GM12875 (cell line): ENCODE measurements at regions not wholly inside any gene's neighbourhood (a gene's known extent, or its start where the extent isn't known, plus 50 kb on each side); places are given as distances from the start of the nearest gene placed in this dataset.

Experiments
- H3K4me3 ChIP-seq: one replicate; pipeline ENCODE4 v1.5.1; 2011; ENCODE audit warnings: low read depth, low read length, control low read depth
- TF ChIP-seq, protein P1 (sequence below): IDR thresholded peaks from 2 replicates; pipeline ENCODE4 v1.5.1; 2011; ENCODE audit warnings: low read depth, mild to moderate bottlenecking, control low read depth, inconsistent platforms, low read length, moderate library complexity, borderline replicate concordance; ENCODE audit not compliant: insufficient read depth

DNA sequence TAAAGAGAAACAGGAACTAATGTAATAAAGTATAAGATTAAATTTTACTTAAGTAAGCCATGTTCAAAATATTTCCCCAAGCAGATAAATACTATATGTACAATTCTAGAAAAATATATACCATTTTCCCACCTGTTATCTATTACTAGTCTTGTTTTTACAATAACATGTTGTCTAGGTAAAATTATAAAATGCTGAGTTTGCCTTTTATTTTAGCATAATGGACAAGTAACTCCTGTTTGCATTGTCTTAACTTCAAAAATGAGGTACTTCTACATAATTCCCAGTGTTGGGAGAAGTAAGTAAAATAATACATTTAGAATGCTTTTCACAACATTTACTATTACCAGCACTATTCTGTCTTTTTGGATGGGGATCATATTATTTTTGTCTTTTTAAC lies 800.5 kb downstream of the SLITRK6 start:
- TF ChIP-seq, protein P1, sequence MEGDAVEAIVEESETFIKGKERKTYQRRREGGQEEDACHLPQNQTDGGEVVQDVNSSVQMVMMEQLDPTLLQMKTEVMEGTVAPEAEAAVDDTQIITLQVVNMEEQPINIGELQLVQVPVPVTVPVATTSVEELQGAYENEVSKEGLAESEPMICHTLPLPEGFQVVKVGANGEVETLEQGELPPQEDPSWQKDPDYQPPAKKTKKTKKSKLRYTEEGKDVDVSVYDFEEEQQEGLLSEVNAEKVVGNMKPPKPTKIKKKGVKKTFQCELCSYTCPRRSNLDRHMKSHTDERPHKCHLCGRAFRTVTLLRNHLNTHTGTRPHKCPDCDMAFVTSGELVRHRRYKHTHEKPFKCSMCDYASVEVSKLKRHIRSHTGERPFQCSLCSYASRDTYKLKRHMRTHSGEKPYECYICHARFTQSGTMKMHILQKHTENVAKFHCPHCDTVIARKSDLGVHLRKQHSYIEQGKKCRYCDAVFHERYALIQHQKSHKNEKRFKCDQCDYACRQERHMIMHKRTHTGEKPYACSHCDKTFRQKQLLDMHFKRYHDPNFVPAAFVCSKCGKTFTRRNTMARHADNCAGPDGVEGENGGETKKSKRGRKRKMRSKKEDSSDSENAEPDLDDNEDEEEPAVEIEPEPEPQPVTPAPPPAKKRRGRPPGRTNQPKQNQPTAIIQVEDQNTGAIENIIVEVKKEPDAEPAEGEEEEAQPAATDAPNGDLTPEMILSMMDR, result no peak
- no peak overlapping the region for H3K4me3 ChIP-seq

DNA sequence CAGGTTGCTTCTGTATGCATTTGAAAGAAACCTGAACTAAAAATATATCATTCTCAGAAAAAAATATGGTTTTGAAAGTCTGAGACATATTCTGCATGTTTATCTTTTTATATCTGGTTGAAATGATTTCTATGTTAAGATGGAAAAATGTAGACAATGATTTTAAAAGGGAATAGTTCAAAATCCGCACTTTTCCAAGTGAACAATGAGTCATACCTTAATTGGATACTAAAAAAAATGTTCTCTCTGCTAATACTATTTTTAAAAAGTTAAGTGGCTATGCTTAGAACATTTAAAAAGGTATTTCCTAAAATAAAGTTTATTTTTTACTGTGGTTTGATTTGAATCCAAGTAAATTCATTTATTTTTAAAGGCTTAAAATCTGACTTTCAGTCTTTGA lies 801.4 kb downstream of the SLITRK6 start:
- TF ChIP-seq, protein P1, result no peak
- no peak overlapping the region for H3K4me3 ChIP-seq

DNA sequence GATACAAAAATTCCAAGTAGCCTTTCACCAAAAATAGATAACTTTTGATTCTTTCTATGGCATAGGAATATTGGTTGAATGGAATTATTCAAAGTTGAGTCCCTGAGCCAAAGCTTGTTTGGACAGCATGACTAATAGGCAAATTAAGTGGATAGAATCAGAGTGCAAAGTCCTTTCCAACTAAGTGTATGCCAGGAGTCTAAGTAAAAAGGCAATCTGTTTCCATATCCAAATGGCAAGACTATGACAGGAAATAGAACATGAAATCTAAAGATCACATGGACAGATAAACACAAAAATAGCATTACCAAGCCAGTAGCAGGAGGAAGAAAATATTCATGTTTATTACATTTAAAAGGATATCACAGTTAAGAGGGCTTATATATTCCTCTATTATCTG lies 804.6 kb downstream of the SLITRK6 start:
- no peak overlapping the region for H3K4me3 ChIP-seq
- TF ChIP-seq, protein P1, result no peak

DNA sequence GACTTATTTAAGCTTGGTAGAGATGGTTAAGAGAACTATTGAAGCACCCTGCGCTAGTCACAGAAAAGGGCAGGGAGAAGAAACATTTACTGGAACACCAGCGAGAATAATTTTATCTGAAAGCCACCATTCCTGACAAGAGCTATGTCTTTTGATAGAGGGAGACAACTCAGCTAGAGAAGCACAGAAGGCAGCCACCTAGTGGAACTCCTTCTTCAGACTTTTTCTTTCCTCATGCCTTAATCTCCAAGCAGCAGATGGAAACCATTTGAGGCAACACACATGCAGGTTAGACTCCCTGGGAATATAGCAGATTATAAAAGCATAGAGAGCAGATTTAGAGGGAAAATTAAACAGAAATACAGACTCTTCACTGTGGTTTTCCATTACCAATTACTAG lies 813.4 kb downstream of the SLITRK6 start:
- no peak overlapping the region for H3K4me3 ChIP-seq
- TF ChIP-seq, protein P1, result no peak

DNA sequence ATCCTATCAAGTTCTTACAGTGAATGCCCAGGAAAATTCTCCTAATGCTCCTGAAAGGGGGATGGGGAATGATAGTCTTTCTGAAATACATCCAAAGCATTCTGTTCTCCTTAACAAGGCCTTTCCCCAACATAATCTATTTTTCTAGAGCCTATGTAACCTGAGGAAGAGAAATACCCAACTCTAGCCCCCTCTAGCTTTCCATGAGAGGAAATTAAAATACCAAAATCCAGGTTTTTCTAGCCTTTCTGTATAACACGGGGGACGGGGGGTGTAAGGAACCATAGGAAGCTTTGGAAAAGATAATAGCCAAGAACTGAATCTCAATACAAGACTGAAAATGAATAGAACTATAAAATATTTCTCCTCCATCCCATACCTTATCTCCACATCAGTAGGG lies 815.9 kb downstream of the SLITRK6 start:
- H3K4me3 ChIP-seq, result no peak overlapping the region
- TF ChIP-seq, protein P1, result no peak

DNA sequence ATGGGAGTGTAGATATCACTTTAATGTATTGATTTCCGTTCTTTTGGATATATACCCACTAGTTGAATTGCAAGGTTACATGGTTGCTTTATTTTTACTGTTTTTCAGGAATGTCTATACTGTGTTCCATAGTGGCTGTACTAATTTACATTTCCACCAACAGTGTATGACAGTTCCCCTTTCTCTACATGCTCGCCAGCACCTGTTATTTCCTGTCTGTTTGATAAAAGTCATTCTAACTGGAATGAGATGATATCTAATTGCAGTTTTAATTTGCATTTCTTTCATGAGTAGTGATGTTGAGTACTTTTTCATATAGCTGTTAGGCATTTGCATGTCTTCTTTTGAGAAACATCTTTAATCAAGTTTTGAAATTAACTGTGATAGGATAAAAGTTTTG lies 818.6 kb downstream of the SLITRK6 start:
- TF ChIP-seq, protein P1, result no peak

DNA sequence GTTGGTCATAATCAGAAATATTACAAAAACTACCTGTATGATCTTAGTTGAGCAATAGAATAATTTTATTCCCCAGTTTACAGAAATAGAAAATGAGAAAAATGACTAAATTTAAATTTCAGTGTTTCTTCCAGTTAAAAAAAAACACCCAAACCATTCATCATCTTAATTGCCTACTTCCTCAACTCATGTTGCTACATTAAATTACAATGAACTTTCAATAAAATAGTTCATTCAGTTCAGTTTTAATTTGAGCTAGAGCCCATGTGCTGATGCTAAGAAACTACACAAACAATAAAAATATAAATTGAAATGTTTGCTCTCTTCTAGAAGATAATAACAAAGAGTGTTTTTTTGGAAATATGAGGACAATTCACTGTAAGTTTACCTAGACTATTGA lies 820.4 kb downstream of the SLITRK6 start:
- no peak overlapping the region for H3K4me3 ChIP-seq
- TF ChIP-seq, protein P1, result no peak

More for the DNA sequence above, 818.6 kb downstream of the SLITRK6 start:
- H3K4me3 ChIP-seq, result no peak overlapping the region
